22Rv1 (cell line): ENCODE measurements at regions not wholly inside any gene's neighbourhood (a gene's known extent, or its start where the extent isn't known, plus 50 kb on each side); places are given as distances from the start of the nearest gene placed in this dataset.
"Not testable (repeated sequence)": the region's sequence is repeated elsewhere in the genome, so short reads cannot be mapped to it uniquely, and the experiment has no call there.

Experiments
- H3K27ac ChIP-seq: fragments of 450-650 bp; 2 replicates; pipeline ENCODE4 v1.5.1; 2017
- CTCF ChIP-seq: fragments of 450-650 bp; IDR thresholded peaks from 2 replicates; pipeline ENCODE4 v1.5.1; 2017; ENCODE audit warnings: mild to moderate bottlenecking
- ZFX ChIP-seq: fragments of 450-650 bp; IDR thresholded peaks from 2 replicates; pipeline ENCODE4 v1.6.1; 2017; ENCODE audit warnings: antibody characterized with exemption, borderline replicate concordance

- no peak overlapping the region for H3K27ac ChIP-seq
- TF ChIP-seq CTCF (peak; percentile 16), ZFX (no peak)
These were observed 566.5 kb upstream of the B3GAT1 start for GRCh38 chr11:134978388-134979088.

GRCh38 chr11:134976551-134976950, 564.5 kb upstream of the B3GAT1 start:
- H3K27ac ChIP-seq = no peak overlapping the region
- TF ChIP-seq ZFX = no peak
- no peak for TF ChIP-seq CTCF

- no peak overlapping the region for H3K27ac ChIP-seq
- TF ChIP-seq CTCF = no peak
- no peak for TF ChIP-seq ZFX
These were observed 563.9 kb upstream of the B3GAT1 start for GRCh38 chr11:134975866-134976376.

- H3K27ac ChIP-seq = no peak overlapping the region
- TF ChIP-seq ZFX (no peak), CTCF (no peak)
These were observed 561.8 kb upstream of the B3GAT1 start for GRCh38 chr11:134973801-134974200.

- no peak overlapping the region for H3K27ac ChIP-seq
- TF ChIP-seq CTCF = no peak
- TF ChIP-seq ZFX = no peak
These were observed 559.3 kb upstream of the B3GAT1 start for GRCh38 chr11:134971381-134971780.

- TF ChIP-seq ZFX (no peak), CTCF (no peak)
These were observed 555.7 kb upstream of the B3GAT1 start for GRCh38 chr11:134967746-134968145.

GRCh38 chr11:134961386-134961785, 549.3 kb upstream of the B3GAT1 start:
- not testable (repeated sequence) for H3K27ac ChIP-seq

More at GRCh38 chr11:134967746-134968145, 555.7 kb upstream of the B3GAT1 start:
- H3K27ac ChIP-seq = no peak overlapping the region

GRCh38 chr11:134958870-134959269, 546.8 kb upstream of the B3GAT1 start:
- TF ChIP-seq ZFX (no peak), CTCF (no peak)
- no peak overlapping the region for H3K27ac ChIP-seq
